ENCODE measurements at regions not wholly inside any gene's neighbourhood (a gene's known extent, or its start where the extent isn't known, plus 50 kb on each side); places are given as distances from the start of the nearest gene placed in this dataset.

DNA sequence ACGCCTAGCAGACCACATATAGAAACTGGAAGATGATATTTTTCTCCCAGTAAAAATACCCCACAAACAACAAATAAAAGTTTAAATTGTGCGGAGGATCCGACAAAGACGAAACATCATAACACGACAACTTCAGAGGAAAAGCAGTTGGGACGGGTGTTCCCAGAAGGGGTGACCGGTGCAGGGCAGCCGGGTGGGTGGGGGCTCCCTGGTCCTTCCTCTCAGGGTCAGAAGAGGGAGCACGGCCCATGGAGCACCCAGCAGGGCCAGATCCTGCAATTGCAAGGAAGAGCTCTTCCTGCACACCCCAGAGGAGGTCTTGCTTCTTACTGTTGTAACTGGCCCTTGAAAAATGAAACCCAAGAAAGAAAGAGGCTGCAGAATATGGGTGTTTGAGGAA is 608.5 kb upstream of the MKI67 start:
- DNase-seq (no peak), ATAC-seq (ENCODE audit: low read depth) (no peak)
- Mint-ChIP-seq H3K36me3 (ENCODE audit: low read depth) (no peaks in the 10 kb centered on the region), H3K4me3 (no peak overlapping the region), H3K9me3 (no peaks in the 10 kb centered on the region), H3K4me1 (no peaks in the 10 kb centered on the region), H3K27ac (no peak overlapping the region), H3K27me3 (no peaks in the 10 kb centered on the region)
- POLR2A ChIA-PET = no interaction called here
- CTCF ChIA-PET = no interaction called here
- TF ChIP-seq, protein P1, sequence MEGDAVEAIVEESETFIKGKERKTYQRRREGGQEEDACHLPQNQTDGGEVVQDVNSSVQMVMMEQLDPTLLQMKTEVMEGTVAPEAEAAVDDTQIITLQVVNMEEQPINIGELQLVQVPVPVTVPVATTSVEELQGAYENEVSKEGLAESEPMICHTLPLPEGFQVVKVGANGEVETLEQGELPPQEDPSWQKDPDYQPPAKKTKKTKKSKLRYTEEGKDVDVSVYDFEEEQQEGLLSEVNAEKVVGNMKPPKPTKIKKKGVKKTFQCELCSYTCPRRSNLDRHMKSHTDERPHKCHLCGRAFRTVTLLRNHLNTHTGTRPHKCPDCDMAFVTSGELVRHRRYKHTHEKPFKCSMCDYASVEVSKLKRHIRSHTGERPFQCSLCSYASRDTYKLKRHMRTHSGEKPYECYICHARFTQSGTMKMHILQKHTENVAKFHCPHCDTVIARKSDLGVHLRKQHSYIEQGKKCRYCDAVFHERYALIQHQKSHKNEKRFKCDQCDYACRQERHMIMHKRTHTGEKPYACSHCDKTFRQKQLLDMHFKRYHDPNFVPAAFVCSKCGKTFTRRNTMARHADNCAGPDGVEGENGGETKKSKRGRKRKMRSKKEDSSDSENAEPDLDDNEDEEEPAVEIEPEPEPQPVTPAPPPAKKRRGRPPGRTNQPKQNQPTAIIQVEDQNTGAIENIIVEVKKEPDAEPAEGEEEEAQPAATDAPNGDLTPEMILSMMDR (IDR thresholded peaks at IDR 0.05) = no peak
- intact Hi-C loops (cut with micrococcal nuclease) = no loop called here

DNA sequence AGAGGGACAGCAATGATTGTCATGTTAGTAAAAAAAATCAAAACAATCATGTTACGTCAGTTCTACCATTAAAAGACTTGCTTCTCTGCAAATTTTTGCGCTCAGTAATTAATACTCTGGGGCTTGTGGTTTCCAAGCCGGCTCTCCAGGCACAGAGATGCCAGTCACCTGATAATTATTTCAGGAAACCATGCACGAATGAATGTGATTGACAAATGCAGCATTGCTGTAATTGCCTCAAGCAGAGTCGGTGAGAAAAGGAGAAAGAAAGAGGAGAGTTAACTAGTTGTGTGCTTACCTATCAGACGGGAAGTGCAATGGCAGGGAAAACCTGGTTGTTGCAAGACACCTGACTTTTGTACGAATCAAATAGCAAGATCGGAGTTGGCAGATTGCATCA is 609.8 kb upstream of the MKI67 start:
- no peaks in the 10 kb centered on the region for H3K36me3 Mint-ChIP-seq (ENCODE audit: low read depth)
- intact Hi-C loops (cut with micrococcal nuclease) = no loop called here
- POLR2A ChIA-PET = no interaction called here
- CTCF ChIA-PET = no interaction called here
- DNase-seq (no peak), ATAC-seq (ENCODE audit: low read depth) (no peak)
- H3K4me3 Mint-ChIP-seq = no peak overlapping the region
- no peaks in the 10 kb centered on the region for H3K9me3 Mint-ChIP-seq
- TF ChIP-seq, protein P1 (IDR thresholded peaks at IDR 0.05) = no peak
- H3K27me3 Mint-ChIP-seq = no peaks in the 10 kb centered on the region
- no peak overlapping the region for H3K27ac Mint-ChIP-seq
- H3K4me1 Mint-ChIP-seq = no peaks in the 10 kb centered on the region

DNA sequence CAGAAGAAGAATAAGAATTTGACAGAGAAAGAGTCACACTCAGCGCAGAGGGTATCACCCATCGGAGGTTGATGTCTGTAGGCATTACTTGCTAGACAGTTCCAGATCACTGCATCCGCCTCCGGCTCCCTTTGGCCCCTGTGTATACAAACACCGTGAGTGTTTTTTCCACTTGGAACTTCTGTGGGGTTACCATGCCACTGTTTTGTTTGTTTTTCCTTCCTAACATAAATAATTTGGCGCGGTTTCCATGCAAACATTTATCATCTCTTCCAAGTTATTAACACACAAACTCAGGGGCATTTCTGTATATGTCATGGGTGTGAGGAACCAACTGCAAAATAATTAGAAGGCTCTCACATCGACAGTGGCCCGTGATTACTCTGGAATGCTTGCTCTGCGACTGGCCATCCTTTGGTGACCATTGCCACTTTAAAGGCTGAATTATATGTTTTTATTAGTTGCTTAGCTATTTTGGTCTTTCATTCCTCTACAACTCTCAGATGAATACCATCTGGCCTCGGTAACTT is 612.2 kb upstream of the MKI67 start:
- ChIA-PET CTCF (no interaction called here), POLR2A (no interaction called here)
- no peak overlapping the region for H3K27ac Mint-ChIP-seq
- intact Hi-C loops (cut with micrococcal nuclease) = no loop called here
- H3K4me1 Mint-ChIP-seq = no peaks in the 10 kb centered on the region
- H3K27me3 Mint-ChIP-seq = no peaks in the 10 kb centered on the region
- no peak overlapping the region for H3K4me3 Mint-ChIP-seq
- ATAC-seq (ENCODE audit: low read depth) (no peak), DNase-seq (no peak)
- H3K9me3 Mint-ChIP-seq = no peaks in the 10 kb centered on the region
- TF ChIP-seq, protein P1 (IDR thresholded peaks at IDR 0.05) = no peak
- H3K36me3 Mint-ChIP-seq (ENCODE audit: low read depth) = no peaks in the 10 kb centered on the region

DNA sequence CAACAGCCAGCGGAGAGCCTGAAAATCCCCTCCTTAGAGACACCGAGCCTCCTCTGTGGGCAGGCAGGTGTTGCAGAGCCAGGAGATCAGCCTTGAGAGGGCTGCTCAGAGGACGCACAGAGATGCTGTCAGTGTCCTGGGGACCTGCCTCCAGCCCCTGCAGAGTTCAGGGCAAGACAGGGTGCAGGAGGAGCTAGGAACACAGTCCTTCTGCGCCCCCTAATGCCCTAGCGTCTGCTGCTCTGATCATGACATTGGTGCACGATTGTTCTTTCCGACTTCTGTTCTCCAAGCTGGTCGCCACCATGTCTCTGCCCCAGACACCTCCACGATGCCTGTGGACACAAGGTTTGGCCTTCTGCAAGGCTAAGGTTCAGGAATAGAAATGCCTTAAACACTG is 613.7 kb upstream of the MKI67 start:
- ATAC-seq (ENCODE audit: low read depth) (no peak), DNase-seq (no peak)
- TF ChIP-seq, protein P1 (IDR thresholded peaks at IDR 0.05) = no peak
- intact Hi-C loops (cut with micrococcal nuclease) = no loop called here
- no peak overlapping the region for H3K27ac Mint-ChIP-seq
- H3K27me3 Mint-ChIP-seq = no peaks in the 10 kb centered on the region
- POLR2A ChIA-PET = no interaction called here
- H3K4me3 Mint-ChIP-seq = no peak overlapping the region
- H3K4me1 Mint-ChIP-seq = no peaks in the 10 kb centered on the region
- CTCF ChIA-PET = no interaction called here
- no peaks in the 10 kb centered on the region for H3K36me3 Mint-ChIP-seq (ENCODE audit: low read depth)
- no peaks in the 10 kb centered on the region for H3K9me3 Mint-ChIP-seq

DNA sequence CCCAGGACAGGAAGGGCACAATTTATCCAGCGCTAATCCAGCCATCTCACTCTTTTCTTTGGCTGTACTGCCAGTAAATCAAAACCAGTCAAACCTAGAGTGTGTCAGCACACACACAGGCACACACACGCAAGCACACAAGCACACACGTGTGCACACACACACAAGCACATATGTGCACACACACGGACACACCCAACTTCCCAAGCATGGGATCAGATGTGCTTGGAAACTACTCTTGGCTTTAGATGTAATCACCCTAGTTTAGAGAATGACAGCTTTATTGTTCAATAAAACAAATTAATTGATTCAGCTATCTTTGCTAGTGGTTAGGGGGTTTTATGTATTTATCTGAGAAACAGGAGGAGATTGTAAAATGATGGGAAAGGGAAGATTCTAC is 615.0 kb upstream of the MKI67 start:
- Mint-ChIP-seq H3K4me1 (no peaks in the 10 kb centered on the region), H3K27ac (no peak overlapping the region), H3K9me3 (no peaks in the 10 kb centered on the region), H3K36me3 (ENCODE audit: low read depth) (no peaks in the 10 kb centered on the region), H3K27me3 (peaks cover 2% of the 10 kb centered on the region), H3K4me3 (no peak overlapping the region)
- TF ChIP-seq, protein P1 (IDR thresholded peaks at IDR 0.05) = no peak
- CTCF ChIA-PET = no interaction called here
- POLR2A ChIA-PET = no interaction called here
- ATAC-seq (ENCODE audit: low read depth) = no peak
- DNase-seq = no peak
- intact Hi-C loops (cut with micrococcal nuclease) = no loop called here
